Neural cell (in vitro differentiated cells): ENCODE measurements at regions not wholly inside any gene's neighbourhood (a gene's known extent, or its start where the extent isn't known, plus 50 kb on each side); places are given as distances from the start of the nearest gene placed in this dataset.

Experiments used
- H2AFZ ChIP-seq: fragments of 200-600, 300-800 bp; sonication (generic), shearing (Covaris generic); 2 replicates; pipeline ENCODE4 v1.6.0; 2014; ENCODE audit warnings: low read depth, mild to moderate bottlenecking, antibody characterized with exemption, low read length, moderate library complexity
- H3F3A ChIP-seq: fragments of 200-600 bp; shearing (Covaris generic); 2 replicates; pipeline ENCODE4 v1.6.1; 2016; ENCODE audit warnings: mild to moderate bottlenecking, moderate library complexity, mixed read lengths, antibody characterized with exemption, low read length; ENCODE audit not compliant: insufficient read depth, poor library complexity, severe bottlenecking
- H3K27ac ChIP-seq: fragments of 200-600, 300-800 bp; sonication (generic), shearing (Covaris generic); 2 replicates; pipeline ENCODE4 v1.5.1; 2014; ENCODE audit warnings: mild to moderate bottlenecking, low read length, moderate library complexity
- H3K27me3 ChIP-seq: fragments of 300-800, 200-600 bp; sonication (generic), shearing (Covaris generic); 2 replicates; pipeline ENCODE4 v1.6.0; 2014; ENCODE audit warnings: mild to moderate bottlenecking, low read depth, low read length, moderate library complexity; ENCODE audit not compliant: insufficient read depth
- H3K36me3 ChIP-seq: fragments of 300-800, 200-600 bp; sonication (generic), shearing (Covaris generic); 2 replicates; pipeline ENCODE4 v1.5.1; 2014; ENCODE audit warnings: mild to moderate bottlenecking, antibody characterized with exemption, low read length, moderate library complexity; ENCODE audit not compliant: insufficient read depth
- H3K4me2 ChIP-seq: fragments of 300-800, 200-600 bp; sonication (generic), shearing (Covaris generic); 2 replicates; pipeline ENCODE4 v1.6.0; 2014; ENCODE audit warnings: mild to moderate bottlenecking, low read length
- H3K4me3 ChIP-seq: fragments of 300-800, 200-600 bp; sonication (generic), shearing (Covaris generic); 2 replicates; pipeline ENCODE4 v1.5.1; 2014; ENCODE audit warnings: mild to moderate bottlenecking, low read length, moderate library complexity
- H3K79me2 ChIP-seq: fragments of 200-600 bp; shearing (Covaris generic); replicated peaks from 2 replicates; pipeline ENCODE4 v1.6.0; 2014; ENCODE audit warnings: mild to moderate bottlenecking, low read length, moderate library complexity; ENCODE audit not compliant: insufficient read depth
- H3K9ac ChIP-seq: fragments of 300-800, 200-600 bp; sonication (generic), shearing (Covaris generic); 2 replicates; pipeline ENCODE4 v1.6.1; 2016; ENCODE audit warnings: mild to moderate bottlenecking, low read length, mixed read lengths
- H3K9me2 ChIP-seq: fragments of 200-600 bp; shearing (Covaris generic); 2 replicates; pipeline ENCODE4 v1.6.1; 2016; ENCODE audit warnings: mild to moderate bottlenecking, low read length, mixed read lengths; ENCODE audit not compliant: insufficient read depth
- H3K9me3 ChIP-seq: fragments of 200-600, 300-800 bp; sonication (generic), shearing (Covaris generic); 2 replicates; pipeline ENCODE4 v1.6.1; 2016; ENCODE audit warnings: mild to moderate bottlenecking, mixed run types, low read length, moderate library complexity, mixed read lengths
- H4K20me1 ChIP-seq: fragments of 200-600 bp; shearing (Covaris generic); 2 replicates; pipeline ENCODE4 v1.6.1; 2016; ENCODE audit warnings: mild to moderate bottlenecking, mixed run types; ENCODE audit not compliant: insufficient read depth
- EP300 ChIP-seq: fragments of 450-650 bp; conservative IDR thresholded peaks from 2 replicates; pipeline ENCODE4 v1.6.1; 2014; ENCODE audit warnings: antibody characterized with exemption, mild to moderate bottlenecking, moderate library complexity; ENCODE audit not compliant: poor library complexity, severe bottlenecking
- EZH2 ChIP-seq: fragments of 200-600, 300-800 bp; shearing (Covaris generic), sonication (generic); IDR thresholded peaks from 2 replicates; pipeline ENCODE4 v1.6.1; 2014; ENCODE audit warnings: antibody characterized with exemption, low read length, borderline replicate concordance, mild to moderate bottlenecking; ENCODE audit not compliant: insufficient read depth, poor library complexity, severe bottlenecking
- MXI1 ChIP-seq: fragments of 450-650 bp; conservative IDR thresholded peaks from 2 replicates; pipeline ENCODE4 v1.6.1; 2014; ENCODE audit warnings: antibody characterized with exemption, mild to moderate bottlenecking; ENCODE audit not compliant: poor library complexity, severe bottlenecking
- POLR2AphosphoS5 ChIP-seq: IDR thresholded peaks from 2 replicates; pipeline ENCODE4 v1.6.1; 2012
- RAD21 ChIP-seq: fragments of 450-650 bp; conservative IDR thresholded peaks from 2 replicates; pipeline ENCODE4 v1.6.1; 2014; ENCODE audit warnings: antibody characterized with exemption, mild to moderate bottlenecking, moderate library complexity
- REST ChIP-seq: IDR thresholded peaks from 2 replicates; pipeline ENCODE4 v1.6.1; 2012; ENCODE audit warnings: borderline replicate concordance
- SMC3 ChIP-seq: fragments of 450-650 bp; conservative IDR thresholded peaks from 2 replicates; pipeline ENCODE4 v1.6.1; 2014; ENCODE audit warnings: antibody characterized with exemption, mild to moderate bottlenecking, moderate library complexity; ENCODE audit not compliant: poor library complexity
- TAF1 ChIP-seq: IDR thresholded peaks from 2 replicates; pipeline ENCODE4 v1.6.1; 2012; ENCODE audit warnings: low read depth
- TF ChIP-seq, protein P1 (sequence below): fragments of 450-650 bp; IDR thresholded peaks from 2 replicates; pipeline ENCODE4 v1.5.1; 2014; ENCODE audit warnings: antibody characterized with exemption, mild to moderate bottlenecking, moderate library complexity; ENCODE audit not compliant: poor library complexity, severe bottlenecking

GRCh38 chr6:168804331-168804730 is 363.3 kb downstream of the SMOC2 start:
- Histone ChIP-seq H3K27ac (peak overlapping the region; percentile 32), H3K9me3 (no peaks in the 10 kb centered on the region)

DNA sequence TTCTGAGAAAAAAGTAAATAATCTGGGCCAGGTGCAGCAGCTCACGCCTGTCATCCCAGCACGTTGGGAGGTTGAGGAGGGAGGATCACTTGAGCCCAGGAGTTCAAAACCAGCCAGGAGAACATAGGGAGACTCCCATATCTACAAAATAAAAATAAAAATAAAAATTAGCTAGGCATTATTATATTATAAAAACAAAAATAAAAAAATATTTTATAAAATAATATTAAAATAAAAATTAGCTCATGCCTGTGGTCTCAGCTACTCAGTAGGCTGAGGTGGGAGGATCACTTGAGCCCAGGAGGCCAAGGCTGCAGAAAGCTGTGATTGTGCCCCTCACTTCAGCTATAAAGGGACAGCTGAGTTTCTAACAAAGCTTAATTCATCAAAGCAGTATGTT is 362.9 kb downstream of the SMOC2 start:
- Histone ChIP-seq H3K79me2 (no peaks in the 10 kb centered on the region), H3K9me2 (no peaks in the 10 kb centered on the region), H4K20me1 (no peaks in the 10 kb centered on the region), H3K36me3 (no peaks in the 10 kb centered on the region), H3K9ac (no peak overlapping the region), H3K9me3 (no peaks in the 10 kb centered on the region), H3F3A (no peaks in the 10 kb centered on the region), H3K4me3 (no peak overlapping the region), H2AFZ (no peak overlapping the region), H3K27me3 (no peaks in the 10 kb centered on the region), H3K27ac (no peak overlapping the region), H3K4me2 (no peak overlapping the region)
- TF ChIP-seq POLR2AphosphoS5 (no peak), TAF1 (no peak), REST (no peak), RAD21 (no peak), SMC3 (no peak), EZH2 (no peak), EP300 (no peak), MXI1 (no peak)
- TF ChIP-seq, protein P1, sequence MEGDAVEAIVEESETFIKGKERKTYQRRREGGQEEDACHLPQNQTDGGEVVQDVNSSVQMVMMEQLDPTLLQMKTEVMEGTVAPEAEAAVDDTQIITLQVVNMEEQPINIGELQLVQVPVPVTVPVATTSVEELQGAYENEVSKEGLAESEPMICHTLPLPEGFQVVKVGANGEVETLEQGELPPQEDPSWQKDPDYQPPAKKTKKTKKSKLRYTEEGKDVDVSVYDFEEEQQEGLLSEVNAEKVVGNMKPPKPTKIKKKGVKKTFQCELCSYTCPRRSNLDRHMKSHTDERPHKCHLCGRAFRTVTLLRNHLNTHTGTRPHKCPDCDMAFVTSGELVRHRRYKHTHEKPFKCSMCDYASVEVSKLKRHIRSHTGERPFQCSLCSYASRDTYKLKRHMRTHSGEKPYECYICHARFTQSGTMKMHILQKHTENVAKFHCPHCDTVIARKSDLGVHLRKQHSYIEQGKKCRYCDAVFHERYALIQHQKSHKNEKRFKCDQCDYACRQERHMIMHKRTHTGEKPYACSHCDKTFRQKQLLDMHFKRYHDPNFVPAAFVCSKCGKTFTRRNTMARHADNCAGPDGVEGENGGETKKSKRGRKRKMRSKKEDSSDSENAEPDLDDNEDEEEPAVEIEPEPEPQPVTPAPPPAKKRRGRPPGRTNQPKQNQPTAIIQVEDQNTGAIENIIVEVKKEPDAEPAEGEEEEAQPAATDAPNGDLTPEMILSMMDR, result no peak

More at GRCh38 chr6:168804331-168804730, 363.3 kb downstream of the SMOC2 start:
- no peak overlapping the region for H3K4me3 ChIP-seq
- H3K27me3 ChIP-seq, result no peaks in the 10 kb centered on the region
- H3K9me2 ChIP-seq, result no peaks in the 10 kb centered on the region
- no peak overlapping the region for H3K4me2 ChIP-seq
- no peaks in the 10 kb centered on the region for H3F3A ChIP-seq
- no peaks in the 10 kb centered on the region for H3K36me3 ChIP-seq
- H2AFZ ChIP-seq, result no peak overlapping the region
- no peaks in the 10 kb centered on the region for H4K20me1 ChIP-seq
- H3K79me2 ChIP-seq, result no peaks in the 10 kb centered on the region
- TF ChIP-seq POLR2AphosphoS5, result no peak
- TF ChIP-seq REST, result no peak
- TF ChIP-seq EZH2, result no peak
- TF ChIP-seq SMC3, result no peak
- TF ChIP-seq, protein P1, result no peak
- TF ChIP-seq EP300, result no peak
- no peak for TF ChIP-seq RAD21
- no peak for TF ChIP-seq TAF1
- TF ChIP-seq MXI1, result no peak
- H3K9ac ChIP-seq, result no peak overlapping the region
